IMR-90 (cell line): ENCODE measurements at regions not wholly inside any gene's neighbourhood (a gene's known extent, or its start where the extent isn't known, plus 50 kb on each side); places are given as distances from the start of the nearest gene placed in this dataset.

Source experiments
- ATAC-seq: fragments of 200-7000 bp; cut with Tn5 transposase; 2 replicates; pipeline ENCODE4 v1.9.1; 2020; ENCODE audit warnings: low read depth, mild to moderate bottlenecking, moderate library complexity
- BruUV-seq: library from RNA; stranded (reverse); fragments of 400-500 nt; replicated peaks from 2 replicates; lab custom pipeline; 2021; lab: Mats Ljungman, UMichigan
- CTCF ChIA-PET: fragments of 300-600 bp; formaldehyde crosslinking; extraction: SDS; loops from one replicate; lab custom pipeline; 2021; ENCODE audit warnings: antibody characterized with exemption; lab: Yijun Ruan, JAX
- POLR2A ChIA-PET: fragments of 300-600 bp; sonication (Branson Sonifier 250); formaldehyde crosslinking; loops from one replicate; lab custom pipeline; 2022; ENCODE audit warnings: antibody characterized with exemption; ENCODE audit not compliant: unreplicated experiment; lab: Charles Lee
- DNase-seq: peaks from one replicate; pipeline ENCODE4 v3.0.0; 2013
- H2AFZ ChIP-seq: replicated peaks from 2 replicates; pipeline ENCODE3; 2013; ENCODE audit warnings: low read length, mild to moderate bottlenecking; ENCODE audit not compliant: poor library complexity
- H2AK5ac ChIP-seq: 2 replicates; pipeline ENCODE4 v1.6.1; 2013; ENCODE audit warnings: low read depth, low read length, inconsistent platforms
- H2AK9ac ChIP-seq: replicated peaks from 2 replicates; pipeline ENCODE3; 2013; ENCODE audit warnings: mild to moderate bottlenecking, low read depth, low read length, moderate library complexity; ENCODE audit not compliant: poor library complexity
- H2BK120ac ChIP-seq: 2 replicates; pipeline ENCODE4 v1.6.1; 2013; ENCODE audit warnings: low read depth, low read length, inconsistent platforms
- H2BK15ac ChIP-seq: 3 replicates; pipeline ENCODE4 v1.6.1; 2013; ENCODE audit warnings: low read depth, low read length, inconsistent platforms
- H2BK20ac ChIP-seq: 2 replicates; pipeline ENCODE4 v1.6.1; 2013; ENCODE audit warnings: low read depth, mild to moderate bottlenecking, inconsistent platforms, low read length, moderate library complexity
- H2BK5ac ChIP-seq: 2 replicates; pipeline ENCODE4 v1.6.1; 2013; ENCODE audit warnings: mild to moderate bottlenecking, low read depth, low read length, inconsistent platforms; ENCODE audit not compliant: poor library complexity, severe bottlenecking
- H3K14ac ChIP-seq: replicated peaks from 2 replicates; pipeline ENCODE4 v1.6.1; 2013; ENCODE audit warnings: low read depth, low read length, inconsistent platforms
- H3K18ac ChIP-seq: 2 replicates; pipeline ENCODE4 v1.6.1; 2013; ENCODE audit warnings: low read depth, low read length, control low read depth
- H3K23ac ChIP-seq: 2 replicates; pipeline ENCODE4 v1.6.1; 2013; ENCODE audit warnings: low read depth, low read length, inconsistent platforms
- H3K27ac ChIP-seq: 2 replicates; pipeline ENCODE4 v1.5.1; 2013; ENCODE audit warnings: mild to moderate bottlenecking, control low read depth, low read length; ENCODE audit not compliant: insufficient read depth
- H3K27me3 ChIP-seq: 2 replicates; pipeline ENCODE4 v1.6.1; 2013; ENCODE audit warnings: low read length; ENCODE audit not compliant: control insufficient read depth, insufficient read depth
- H3K36me3 ChIP-seq: 2 replicates; pipeline ENCODE4 v1.6.1; 2013; ENCODE audit warnings: low read length, mixed read lengths; ENCODE audit not compliant: control insufficient read depth, insufficient read depth
- H3K4ac ChIP-seq: 2 replicates; pipeline ENCODE4 v1.6.1; 2013; ENCODE audit warnings: low read depth, low read length, inconsistent platforms
- H3K4me1 ChIP-seq: 2 replicates; pipeline ENCODE4 v1.6.1; 2013; ENCODE audit warnings: low read length, mixed read lengths; ENCODE audit not compliant: control insufficient read depth, insufficient read depth
- H3K4me2 ChIP-seq: 2 replicates; pipeline ENCODE4 v1.6.1; 2013; ENCODE audit warnings: low read depth, mild to moderate bottlenecking, control low read depth, low read length, moderate library complexity
- H3K4me3 ChIP-seq: 2 replicates; pipeline ENCODE4 v1.5.1; 2013; ENCODE audit warnings: low read depth, mild to moderate bottlenecking, control low read depth, low read length, moderate library complexity; ENCODE audit not compliant: insufficient read depth
- H3K56ac ChIP-seq: 2 replicates; pipeline ENCODE4 v1.6.1; 2013; ENCODE audit warnings: low read length, inconsistent platforms; ENCODE audit not compliant: insufficient read depth; ENCODE audit errors: extremely low read depth
- H3K79me1 ChIP-seq, 2 experiments: 2 replicates each; pipeline ENCODE4 v1.6.1; 2013; ENCODE audit warnings: low read length in 2 of 2, inconsistent platforms in 1 of 2, low read depth in 1 of 2
- H3K9ac ChIP-seq: 2 replicates; pipeline ENCODE4 v1.6.1; 2013; ENCODE audit warnings: low read depth, low read length, control low read depth
- H3K9me1 ChIP-seq: 2 replicates; pipeline ENCODE4 v1.6.1; 2013; ENCODE audit warnings: low read length, inconsistent platforms; ENCODE audit not compliant: insufficient read depth
- H3K9me3 ChIP-seq: 2 replicates; pipeline ENCODE4 v1.6.1; 2013; ENCODE audit warnings: low read length; ENCODE audit not compliant: control insufficient read depth, insufficient read depth
- H4K20me1 ChIP-seq: 2 replicates; pipeline ENCODE4 v1.6.1; 2013; ENCODE audit warnings: low read length, inconsistent platforms; ENCODE audit not compliant: insufficient read depth
- H4K5ac ChIP-seq: 2 replicates; pipeline ENCODE4 v1.6.1; 2013; ENCODE audit warnings: mild to moderate bottlenecking, low read depth, low read length, control low read depth
- H4K8ac ChIP-seq, 2 experiments: 2 replicates each; pipeline ENCODE4 v1.6.1; 2013; ENCODE audit warnings: low read depth in 2 of 2, low read length in 2 of 2, control low read depth in 1 of 2, inconsistent platforms in 1 of 2
- H4K91ac ChIP-seq: 2 replicates; pipeline ENCODE4 v1.6.1; 2013; ENCODE audit warnings: low read depth, low read length, inconsistent platforms; ENCODE audit not compliant: insufficient read depth
- BHLHE40 ChIP-seq: fragments of 150-350 bp; IDR thresholded peaks from 2 replicates; pipeline ENCODE4 v1.6.1; 2016; ENCODE audit warnings: mild to moderate bottlenecking, low read depth, low read length
- CHD1 ChIP-seq: IDR thresholded peaks from 2 replicates; pipeline ENCODE4 v1.6.1; 2012; ENCODE audit warnings: low read depth, low read length, improper control_type of control experiment
- RAD21 ChIP-seq: IDR thresholded peaks from 2 replicates; pipeline ENCODE4 v1.6.1; 2012; ENCODE audit warnings: low read length, improper control_type of control experiment
- SMC3 ChIP-seq: fragments of 150-350 bp; IDR thresholded peaks from 2 replicates; pipeline ENCODE4 v1.6.1; 2016; ENCODE audit warnings: low read depth, mild to moderate bottlenecking, antibody characterized with exemption, low read length, moderate library complexity
- WGBS, 2 experiments: methylation state at CpG; one replicate each; pipeline versions ENCODE4 v1.1.5 to v1.1.7; 2013; ENCODE audit warnings: missing lambda C conversion rate in 2 of 2; ENCODE audit not compliant: insufficient read length in 1 of 2; ENCODE audit errors: extremely low coverage in 2 of 2; 5-methylcytosine and 5-hydroxymethylcytosine counted together
- dilution Hi-C: fragments of 300-500 bp; cut with HindIII; formaldehyde crosslinking; loops from one replicate; pipeline ENCODE4 v1.14.3; 2018; ENCODE audit warnings: low sequenced_read_pairs; ENCODE audit not compliant: unreplicated experiment
- in situ Hi-C: fragments of 300-500 bp; cut with MboI; formaldehyde crosslinking; loops from 3 replicates; pipeline ENCODE4 v1.14.3; 2019; ENCODE audit warnings: low sequenced_read_pairs, inconsistent platforms, mixed read lengths
- intact Hi-C: fragments of 100-400 bp; cut with micrococcal nuclease; formaldehyde crosslinking; loops from 2 replicates; pipeline ENCODE4 v1.10.0; 2022
- TF ChIP-seq, protein P1 (sequence below): conservative IDR thresholded peaks from 2 replicates; pipeline ENCODE4 v1.5.1; 2012; ENCODE audit warnings: mild to moderate bottlenecking, low read depth, low read length, improper control_type of control experiment

DNA sequence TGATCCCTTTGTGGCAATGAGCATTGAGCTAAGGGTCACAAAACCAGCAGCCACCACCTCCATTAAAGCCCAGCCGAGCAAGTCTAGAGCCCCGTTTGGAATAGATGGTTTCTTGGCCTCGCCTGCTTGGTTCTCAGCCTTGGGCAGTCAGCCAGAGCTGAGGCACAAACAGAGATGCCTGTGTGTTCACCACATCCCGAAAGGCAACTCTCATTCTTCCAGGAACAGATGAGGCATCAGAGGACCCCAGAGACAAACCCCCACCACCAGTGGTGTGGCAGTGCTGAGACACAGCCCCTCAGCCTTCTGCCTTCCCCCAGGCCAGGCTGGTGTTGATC, 203.3 kb upstream of the ZMIZ1 start:
- in situ Hi-C loops = no loop called here
- peak; percentile 3 for DNase-seq

More for the DNA sequence above, 203.3 kb upstream of the ZMIZ1 start:
- no peak overlapping the region for H3K56ac ChIP-seq
- dilution Hi-C loops = no loop called here
- H2AFZ ChIP-seq = no peak overlapping the region
- ATAC-seq = no peak; the same call in 1 of the 2 replicates
- H3K4ac ChIP-seq = no peak overlapping the region
- no peaks in the 10 kb centered on the region; the same call in 1 of the 2 replicates for H3K9me1 ChIP-seq
- TF ChIP-seq, protein P1, sequence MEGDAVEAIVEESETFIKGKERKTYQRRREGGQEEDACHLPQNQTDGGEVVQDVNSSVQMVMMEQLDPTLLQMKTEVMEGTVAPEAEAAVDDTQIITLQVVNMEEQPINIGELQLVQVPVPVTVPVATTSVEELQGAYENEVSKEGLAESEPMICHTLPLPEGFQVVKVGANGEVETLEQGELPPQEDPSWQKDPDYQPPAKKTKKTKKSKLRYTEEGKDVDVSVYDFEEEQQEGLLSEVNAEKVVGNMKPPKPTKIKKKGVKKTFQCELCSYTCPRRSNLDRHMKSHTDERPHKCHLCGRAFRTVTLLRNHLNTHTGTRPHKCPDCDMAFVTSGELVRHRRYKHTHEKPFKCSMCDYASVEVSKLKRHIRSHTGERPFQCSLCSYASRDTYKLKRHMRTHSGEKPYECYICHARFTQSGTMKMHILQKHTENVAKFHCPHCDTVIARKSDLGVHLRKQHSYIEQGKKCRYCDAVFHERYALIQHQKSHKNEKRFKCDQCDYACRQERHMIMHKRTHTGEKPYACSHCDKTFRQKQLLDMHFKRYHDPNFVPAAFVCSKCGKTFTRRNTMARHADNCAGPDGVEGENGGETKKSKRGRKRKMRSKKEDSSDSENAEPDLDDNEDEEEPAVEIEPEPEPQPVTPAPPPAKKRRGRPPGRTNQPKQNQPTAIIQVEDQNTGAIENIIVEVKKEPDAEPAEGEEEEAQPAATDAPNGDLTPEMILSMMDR = no peak
- TF ChIP-seq BHLHE40 (no peak), RAD21 (no peak), SMC3 (no peak), CHD1 (no peak)
- H3K18ac ChIP-seq = no peak overlapping the region
- BruUV-seq = no TSS peak
- no peak overlapping the region for H3K23ac ChIP-seq
- no peak overlapping the region for H2BK5ac ChIP-seq
- POLR2A ChIA-PET = no interaction called here
- no peak overlapping the region for H2BK20ac ChIP-seq
- no peak overlapping the region for H2AK9ac ChIP-seq
- H2AK5ac ChIP-seq = no peak overlapping the region
- H3K4me1 ChIP-seq = no peaks in the 10 kb centered on the region; the same call in 1 of the 2 replicates
- no peaks in the 10 kb centered on the region for H3K36me3 ChIP-seq
- no peak overlapping the region for H4K8ac ChIP-seq
- WGBS, 2 experiments = 47% methylated on average over 3 of the region's 4 CpGs; no CpG with 5 or more reads in 1 of the 2 experiments
- H4K5ac ChIP-seq = no peak overlapping the region
- no peak overlapping the region for H4K91ac ChIP-seq
- H3K4me2 ChIP-seq = no peak overlapping the region
- peaks cover 45% of the 10 kb centered on the region for H3K27me3 ChIP-seq
- intact Hi-C loops = no loop called here
- no peak overlapping the region for H2BK120ac ChIP-seq
- CTCF ChIA-PET = no interaction called here
- no peak overlapping the region for H3K27ac ChIP-seq
- H3K9me3 ChIP-seq = no peaks in the 10 kb centered on the region
- H3K4me3 ChIP-seq = no peak overlapping the region
- no peak overlapping the region for H3K9ac ChIP-seq
- no peak overlapping the region for H2BK15ac ChIP-seq
- H3K79me1 ChIP-seq = no peaks in the 10 kb centered on the region
- H4K20me1 ChIP-seq = no peaks in the 10 kb centered on the region
- H3K14ac ChIP-seq = no peak overlapping the region
